ENCODE measurements at regions not wholly inside any gene's neighbourhood (a gene's known extent, or its start where the extent isn't known, plus 50 kb on each side); places are given as distances from the start of the nearest gene placed in this dataset.
"Not testable (repeated sequence)": the region's sequence is repeated elsewhere in the genome, so short reads cannot be mapped to it uniquely, and the experiment has no call there.

DNA sequence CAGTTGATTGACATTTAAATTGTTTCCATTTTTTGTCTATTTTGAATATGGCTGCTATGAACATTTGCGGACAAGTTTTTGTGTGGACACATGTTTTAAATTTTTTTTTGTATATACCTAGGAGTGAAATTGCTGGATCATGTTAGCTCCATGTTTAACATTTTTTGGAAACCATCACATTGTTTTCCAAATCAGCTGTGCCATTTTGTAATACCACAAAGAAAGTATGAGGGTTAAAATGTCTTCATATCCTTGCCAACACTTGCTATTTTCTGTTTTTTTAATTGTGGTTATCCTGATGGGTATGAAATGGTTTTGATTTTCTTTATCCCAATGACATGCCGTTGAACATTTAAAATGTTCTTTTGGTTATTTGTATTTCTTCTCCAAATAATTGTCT, 52.1 kb downstream of the CARTPT start:
- H3K4me1 ChIP-seq (ENCODE audit: control insufficient read depth, insufficient read depth, low read length) = peaks cover 6% of the 10 kb centered on the region; the same call in 1 of the 2 replicates
- H3K27ac ChIP-seq (ENCODE audit: low read depth, low read length) = no peak overlapping the region
- H3K27me3 ChIP-seq (ENCODE audit: control insufficient read depth, insufficient read depth, low read length) = no peaks in the 10 kb centered on the region
- H3K4me3 ChIP-seq (ENCODE audit: low read depth, low read length) = no peak overlapping the region
- H3K9me3 ChIP-seq (ENCODE audit: control insufficient read depth, insufficient read depth, low read depth, low read length) = no peaks in the 10 kb centered on the region
- no peak overlapping the region for H3K9ac ChIP-seq (ENCODE audit: low read length)
- no peaks in the 10 kb centered on the region for H3K36me3 ChIP-seq (ENCODE audit: control insufficient read depth, insufficient read depth, low read length)

GRCh38 chr5:71778678-71779276, 59.7 kb downstream of the CARTPT start:
- Histone ChIP-seq H3K36me3 (ENCODE audit: control insufficient read depth, insufficient read depth, low read length) (no peaks in the 10 kb centered on the region), H3K4me1 (ENCODE audit: control insufficient read depth, insufficient read depth, low read length) (peaks cover 10% of the 10 kb centered on the region; the same call in 1 of the 2 replicates), H3K27ac (ENCODE audit: low read depth, low read length) (no peak overlapping the region), H3K9me3 (ENCODE audit: control insufficient read depth, insufficient read depth, low read depth, low read length) (no peaks in the 10 kb centered on the region), H3K4me3 (ENCODE audit: low read depth, low read length) (no peak overlapping the region), H3K9ac (ENCODE audit: low read length) (no peak overlapping the region), H3K27me3 (ENCODE audit: control insufficient read depth, insufficient read depth, low read length) (no peaks in the 10 kb centered on the region)

DNA sequence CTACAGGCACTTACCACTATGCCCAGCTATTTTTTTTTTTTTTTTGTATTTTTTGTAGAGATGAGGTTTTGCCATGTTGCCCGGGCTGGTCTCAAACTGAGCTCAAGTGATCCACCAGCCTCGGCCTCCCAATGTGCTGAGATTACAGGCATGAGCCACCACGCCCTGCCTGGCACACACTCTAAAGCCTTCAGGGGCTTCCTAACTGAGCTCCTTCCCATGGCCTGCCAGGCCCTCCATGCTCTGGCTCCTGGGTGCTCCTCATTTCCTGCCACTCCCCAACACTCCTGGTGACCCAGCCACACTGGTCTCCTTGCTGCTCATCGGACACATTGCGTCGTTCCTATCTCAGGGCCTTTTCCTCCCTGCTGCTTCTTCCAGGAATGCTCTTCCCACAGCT, 61.5 kb downstream of the CARTPT start:
- Histone ChIP-seq H3K4me3 (ENCODE audit: low read depth, low read length) (no peak overlapping the region), H3K27me3 (ENCODE audit: control insufficient read depth, insufficient read depth, low read length) (no peaks in the 10 kb centered on the region), H3K36me3 (ENCODE audit: control insufficient read depth, insufficient read depth, low read length) (no peaks in the 10 kb centered on the region), H3K4me1 (ENCODE audit: control insufficient read depth, insufficient read depth, low read length) (peaks cover 11% of the 10 kb centered on the region), H3K9me3 (ENCODE audit: control insufficient read depth, insufficient read depth, low read depth, low read length) (no peaks in the 10 kb centered on the region), H3K27ac (ENCODE audit: low read depth, low read length) (no peak overlapping the region), H3K9ac (ENCODE audit: low read length) (no peak overlapping the region)

DNA sequence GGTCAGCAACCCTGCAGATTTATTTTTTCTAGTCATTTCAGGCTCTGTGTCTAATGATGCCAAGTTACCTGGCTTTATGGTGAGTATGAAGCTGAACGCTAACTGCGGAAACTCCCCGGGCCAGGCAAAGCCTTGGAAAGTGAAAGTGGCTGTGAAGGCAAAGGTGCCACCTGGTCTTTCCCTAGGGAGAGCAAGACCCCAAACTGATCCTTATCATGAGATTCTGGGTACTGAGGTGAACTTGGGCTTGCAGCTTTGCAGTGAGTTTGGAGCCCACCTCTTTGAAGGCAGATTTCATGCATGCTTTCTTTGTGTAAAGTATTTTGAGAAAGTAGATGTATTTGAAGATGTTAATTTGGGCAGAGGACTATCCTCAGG, 63.3 kb downstream of the CARTPT start:
- Histone ChIP-seq H3K4me1 (ENCODE audit: control insufficient read depth, insufficient read depth, low read length) (peaks cover 22% of the 10 kb centered on the region), H3K27ac (ENCODE audit: low read depth, low read length) (no peak overlapping the region), H3K9me3 (ENCODE audit: control insufficient read depth, insufficient read depth, low read depth, low read length) (no peaks in the 10 kb centered on the region), H3K36me3 (ENCODE audit: control insufficient read depth, insufficient read depth, low read length) (no peaks in the 10 kb centered on the region), H3K4me3 (ENCODE audit: low read depth, low read length) (no peak overlapping the region), H3K9ac (ENCODE audit: low read length) (no peak overlapping the region), H3K27me3 (ENCODE audit: control insufficient read depth, insufficient read depth, low read length) (no peaks in the 10 kb centered on the region)

DNA sequence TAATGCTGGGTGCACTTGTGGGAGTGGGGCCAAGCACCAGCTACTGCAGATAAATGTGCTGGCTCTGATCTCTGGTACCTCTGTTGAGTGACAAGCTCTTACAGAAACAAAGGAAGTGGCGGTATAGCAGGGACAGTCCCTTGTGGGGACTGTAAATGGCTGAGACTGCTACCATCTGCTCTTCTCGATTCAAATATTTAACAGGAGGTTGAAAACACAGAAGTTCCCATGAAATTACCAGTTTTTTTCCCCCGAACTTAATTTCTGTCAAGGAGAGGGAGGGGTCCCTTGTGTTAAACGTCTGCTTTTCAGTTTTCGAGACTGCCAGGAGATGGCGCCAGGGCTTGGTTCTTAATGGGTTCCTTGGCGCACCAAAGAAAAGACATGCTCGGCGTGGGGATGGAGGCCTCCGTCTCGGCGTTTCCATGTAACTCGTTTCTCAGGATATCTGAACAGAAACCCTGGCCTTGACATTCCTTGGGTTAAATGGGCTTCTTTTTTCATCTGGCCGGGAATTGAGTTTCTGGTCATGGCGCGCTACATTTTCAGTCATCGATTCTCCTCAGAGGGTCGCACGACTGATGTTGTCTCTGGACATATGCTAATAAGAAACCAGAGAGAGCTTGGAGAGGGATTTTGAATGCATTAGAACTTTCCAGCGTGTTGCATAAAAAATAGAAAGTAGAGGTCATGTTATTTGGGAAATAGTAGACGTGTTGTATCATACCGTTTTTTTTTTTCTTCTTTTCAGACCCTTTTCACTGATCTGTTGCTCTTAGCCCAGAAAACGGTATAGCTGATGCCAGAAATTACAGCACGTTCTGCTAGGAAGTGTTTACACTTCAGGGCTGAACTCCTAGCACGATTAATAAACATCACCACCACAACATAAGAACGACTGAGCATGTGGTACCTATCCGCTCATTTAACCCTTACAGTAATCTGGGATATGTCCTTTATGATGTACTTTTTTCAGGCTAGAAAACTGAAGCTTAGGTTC, 64.0 kb downstream of the CARTPT start:
- H3K36me3 ChIP-seq (ENCODE audit: control insufficient read depth, insufficient read depth, low read length) = no peaks in the 10 kb centered on the region
- H3K4me1 ChIP-seq (ENCODE audit: control insufficient read depth, insufficient read depth, low read length) = peaks cover 22% of the 10 kb centered on the region
- no peak overlapping the region for H3K9ac ChIP-seq (ENCODE audit: low read length)
- no peak overlapping the region for H3K27ac ChIP-seq (ENCODE audit: low read depth, low read length)
- 0 out of 2 replicates have a peak overlapping the region, but pooled peaks have one; percentile 3 for H3K4me3 ChIP-seq (ENCODE audit: low read depth, low read length)
- no peaks in the 10 kb centered on the region for H3K27me3 ChIP-seq (ENCODE audit: control insufficient read depth, insufficient read depth, low read length)
- no peaks in the 10 kb centered on the region for H3K9me3 ChIP-seq (ENCODE audit: control insufficient read depth, insufficient read depth, low read depth, low read length)

GRCh38 chr5:71783891-71784290, 64.8 kb downstream of the CARTPT start:
- no peaks in the 10 kb centered on the region for H3K9me3 ChIP-seq (ENCODE audit: control insufficient read depth, insufficient read depth, low read depth, low read length)
- no peaks in the 10 kb centered on the region for H3K27me3 ChIP-seq (ENCODE audit: control insufficient read depth, insufficient read depth, low read length)
- no peak overlapping the region for H3K4me3 ChIP-seq (ENCODE audit: low read depth, low read length)
- H3K27ac ChIP-seq (ENCODE audit: low read depth, low read length) = no peak overlapping the region
- peaks cover 22% of the 10 kb centered on the region for H3K4me1 ChIP-seq (ENCODE audit: control insufficient read depth, insufficient read depth, low read length)
- H3K9ac ChIP-seq (ENCODE audit: low read length) = no peak overlapping the region
- no peaks in the 10 kb centered on the region for H3K36me3 ChIP-seq (ENCODE audit: control insufficient read depth, insufficient read depth, low read length)

GRCh38 chr5:71786337-71787055, 67.4 kb downstream of the CARTPT start:
- H3K27me3 ChIP-seq (ENCODE audit: control insufficient read depth, insufficient read depth, low read length) = no peaks in the 10 kb centered on the region
- no peaks in the 10 kb centered on the region for H3K36me3 ChIP-seq (ENCODE audit: control insufficient read depth, insufficient read depth, low read length)
- no peak overlapping the region for H3K4me3 ChIP-seq (ENCODE audit: low read depth, low read length)
- H3K27ac ChIP-seq (ENCODE audit: low read depth, low read length) = no peak overlapping the region
- H3K4me1 ChIP-seq (ENCODE audit: control insufficient read depth, insufficient read depth, low read length) = peaks cover 22% of the 10 kb centered on the region
- peaks cover 3% of the 10 kb centered on the region; the same call in 1 of the 2 replicates for H3K9me3 ChIP-seq (ENCODE audit: control insufficient read depth, insufficient read depth, low read depth, low read length)
- H3K9ac ChIP-seq (ENCODE audit: low read length) = no peak overlapping the region

DNA sequence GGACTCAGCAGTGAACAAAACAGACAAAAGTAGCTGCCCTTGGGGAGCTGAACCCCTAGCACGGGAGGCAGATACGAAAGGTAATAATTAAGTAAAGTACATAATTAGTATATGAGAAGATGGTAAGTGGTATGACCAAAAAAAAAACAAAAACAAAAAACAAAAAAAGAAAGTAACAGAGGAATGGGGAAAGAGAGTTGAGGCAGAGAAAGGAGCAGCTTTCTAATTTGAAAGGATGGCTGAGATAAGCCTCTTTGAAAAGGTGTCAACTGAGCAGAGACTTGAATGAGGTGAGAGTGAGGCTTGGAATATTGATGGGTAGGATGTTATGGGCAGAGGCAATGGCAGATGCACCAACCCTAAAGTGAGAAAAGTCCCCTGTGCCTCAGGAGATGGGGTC, 69.7 kb downstream of the CARTPT start:
- Histone ChIP-seq H3K9ac (ENCODE audit: low read length) (no peak overlapping the region), H3K27me3 (ENCODE audit: control insufficient read depth, insufficient read depth, low read length) (no peaks in the 10 kb centered on the region), H3K4me3 (ENCODE audit: low read depth, low read length) (no peak overlapping the region), H3K36me3 (ENCODE audit: control insufficient read depth, insufficient read depth, low read length) (no peaks in the 10 kb centered on the region), H3K4me1 (ENCODE audit: control insufficient read depth, insufficient read depth, low read length) (peaks cover 12% of the 10 kb centered on the region), H3K9me3 (ENCODE audit: control insufficient read depth, insufficient read depth, low read depth, low read length) (peaks cover 3% of the 10 kb centered on the region; the same call in 1 of the 2 replicates), H3K27ac (ENCODE audit: low read depth, low read length) (no peak overlapping the region)

- no peak overlapping the region for H3K27ac ChIP-seq (ENCODE audit: low read depth, low read length)
- peaks cover 13% of the 10 kb centered on the region for H3K9me3 ChIP-seq (ENCODE audit: control insufficient read depth, insufficient read depth, low read depth, low read length)
- H3K27me3 ChIP-seq (ENCODE audit: control insufficient read depth, insufficient read depth, low read length) = no peaks in the 10 kb centered on the region
- H3K4me1 ChIP-seq (ENCODE audit: control insufficient read depth, insufficient read depth, low read length) = peaks cover 12% of the 10 kb centered on the region
- H3K9ac ChIP-seq (ENCODE audit: low read length) = no peak overlapping the region
- no peak overlapping the region for H3K4me3 ChIP-seq (ENCODE audit: low read depth, low read length)
- no peaks in the 10 kb centered on the region for H3K36me3 ChIP-seq (ENCODE audit: control insufficient read depth, insufficient read depth, low read length)
These were observed 70.7 kb downstream of the CARTPT start for GRCh38 chr5:71789746-71790145.

- H3K27ac ChIP-seq (ENCODE audit: low read depth, low read length) = no peak overlapping the region
- no peak overlapping the region for H3K4me3 ChIP-seq (ENCODE audit: low read depth, low read length)
- no peaks in the 10 kb centered on the region for H3K27me3 ChIP-seq (ENCODE audit: control insufficient read depth, insufficient read depth, low read length)
- H3K9me3 ChIP-seq (ENCODE audit: control insufficient read depth, insufficient read depth, low read depth, low read length) = peaks cover 16% of the 10 kb centered on the region
- H3K9ac ChIP-seq (ENCODE audit: low read length) = no peak overlapping the region
- H3K36me3 ChIP-seq (ENCODE audit: control insufficient read depth, insufficient read depth, low read length) = no peaks in the 10 kb centered on the region
- H3K4me1 ChIP-seq (ENCODE audit: control insufficient read depth, insufficient read depth, low read length) = peaks cover 12% of the 10 kb centered on the region
These were observed 71.4 kb downstream of the CARTPT start for GRCh38 chr5:71790433-71790832.

DNA sequence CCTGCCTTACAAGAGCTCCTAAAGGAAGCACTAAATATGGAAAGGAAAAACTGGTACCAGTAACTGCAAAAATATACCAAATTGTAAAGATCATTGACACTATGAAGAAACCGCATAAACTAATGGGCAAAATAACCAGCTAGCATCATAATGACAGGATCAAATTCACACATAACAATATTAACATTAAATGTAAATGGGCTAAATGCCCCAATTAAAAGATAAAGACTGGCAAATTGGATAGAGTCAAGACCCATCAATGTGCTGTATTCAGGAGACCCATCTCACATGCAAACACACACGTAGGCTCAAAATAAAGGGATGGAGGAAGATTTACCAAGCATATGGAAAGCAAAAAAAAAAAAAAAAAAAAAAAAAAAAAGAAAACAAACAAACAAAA, 73.0 kb downstream of the CARTPT start:
- not testable (repeated sequence) for H3K27me3 ChIP-seq (ENCODE audit: control insufficient read depth, insufficient read depth, low read length); H3K4me1 ChIP-seq (ENCODE audit: control insufficient read depth, insufficient read depth, low read length); H3K36me3 ChIP-seq (ENCODE audit: control insufficient read depth, insufficient read depth, low read length); H3K27ac ChIP-seq (ENCODE audit: low read depth, low read length); H3K4me3 ChIP-seq (ENCODE audit: low read depth, low read length); H3K9ac ChIP-seq (ENCODE audit: low read length)
- peaks cover 16% of the 10 kb centered on the region for H3K9me3 ChIP-seq (ENCODE audit: control insufficient read depth, insufficient read depth, low read depth, low read length)

All from HUES6 (cell line).